PC-3 (cell line): ENCODE measurements at regions not wholly inside any gene's neighbourhood (a gene's known extent, or its start where the extent isn't known, plus 50 kb on each side); places are given as distances from the start of the nearest gene placed in this dataset.

Experiments
- EZH2 ChIP-seq: fragments of 300-600 bp; sonication (generic); IDR thresholded peaks from one replicate; pipeline ENCODE4 v1.6.1; 2017; ENCODE audit warnings: antibody characterized with exemption, mild to moderate bottlenecking, low read length; ENCODE audit not compliant: unreplicated experiment
- TF ChIP-seq, protein P1 (sequence below): fragments of 300-600 bp; sonication (generic); conservative IDR thresholded peaks from 2 replicates; pipeline ENCODE4 v1.5.1; 2017; ENCODE audit warnings: antibody characterized with exemption, low read depth, mild to moderate bottlenecking, low read length

DNA sequence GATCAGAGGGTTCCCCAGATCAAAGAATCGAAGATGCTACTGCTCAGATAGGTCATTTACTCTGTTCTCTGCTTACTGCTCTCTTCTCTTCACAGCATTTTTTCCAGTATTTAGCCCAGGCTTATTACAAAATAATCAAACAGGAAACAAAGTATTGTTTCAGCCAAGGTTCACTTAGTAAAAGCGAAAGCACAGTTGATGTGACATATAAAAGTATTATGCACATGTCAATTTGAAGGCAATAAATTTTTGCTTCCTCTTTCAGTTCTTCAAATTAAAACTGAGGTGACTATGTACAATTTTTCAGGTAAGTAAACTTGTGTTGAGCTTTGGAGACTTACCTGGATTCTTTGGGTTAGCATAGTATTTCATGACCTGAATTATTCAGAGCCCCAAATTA lies 262.8 kb upstream of the CHST9 start:
- TF ChIP-seq, protein P1, sequence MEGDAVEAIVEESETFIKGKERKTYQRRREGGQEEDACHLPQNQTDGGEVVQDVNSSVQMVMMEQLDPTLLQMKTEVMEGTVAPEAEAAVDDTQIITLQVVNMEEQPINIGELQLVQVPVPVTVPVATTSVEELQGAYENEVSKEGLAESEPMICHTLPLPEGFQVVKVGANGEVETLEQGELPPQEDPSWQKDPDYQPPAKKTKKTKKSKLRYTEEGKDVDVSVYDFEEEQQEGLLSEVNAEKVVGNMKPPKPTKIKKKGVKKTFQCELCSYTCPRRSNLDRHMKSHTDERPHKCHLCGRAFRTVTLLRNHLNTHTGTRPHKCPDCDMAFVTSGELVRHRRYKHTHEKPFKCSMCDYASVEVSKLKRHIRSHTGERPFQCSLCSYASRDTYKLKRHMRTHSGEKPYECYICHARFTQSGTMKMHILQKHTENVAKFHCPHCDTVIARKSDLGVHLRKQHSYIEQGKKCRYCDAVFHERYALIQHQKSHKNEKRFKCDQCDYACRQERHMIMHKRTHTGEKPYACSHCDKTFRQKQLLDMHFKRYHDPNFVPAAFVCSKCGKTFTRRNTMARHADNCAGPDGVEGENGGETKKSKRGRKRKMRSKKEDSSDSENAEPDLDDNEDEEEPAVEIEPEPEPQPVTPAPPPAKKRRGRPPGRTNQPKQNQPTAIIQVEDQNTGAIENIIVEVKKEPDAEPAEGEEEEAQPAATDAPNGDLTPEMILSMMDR, result no peak
- TF ChIP-seq EZH2, result no peak
